HS-5 (cell line): ENCODE measurements at regions not wholly inside any gene's neighbourhood (a gene's known extent, or its start where the extent isn't known, plus 50 kb on each side); places are given as distances from the start of the nearest gene placed in this dataset.
A peak's percentile ranks its signal among the peaks of the same experiment; 100 is the strongest.
"Not testable (repeated sequence)": the region's sequence is repeated elsewhere in the genome, so short reads cannot be mapped to it uniquely, and the experiment has no call there.

ENCODE experiments used
- DNase-seq: peaks from one replicate; pipeline ENCODE4 v3.0.0-alpha.2; 2012; ENCODE audit warnings: low read depth

DNA sequence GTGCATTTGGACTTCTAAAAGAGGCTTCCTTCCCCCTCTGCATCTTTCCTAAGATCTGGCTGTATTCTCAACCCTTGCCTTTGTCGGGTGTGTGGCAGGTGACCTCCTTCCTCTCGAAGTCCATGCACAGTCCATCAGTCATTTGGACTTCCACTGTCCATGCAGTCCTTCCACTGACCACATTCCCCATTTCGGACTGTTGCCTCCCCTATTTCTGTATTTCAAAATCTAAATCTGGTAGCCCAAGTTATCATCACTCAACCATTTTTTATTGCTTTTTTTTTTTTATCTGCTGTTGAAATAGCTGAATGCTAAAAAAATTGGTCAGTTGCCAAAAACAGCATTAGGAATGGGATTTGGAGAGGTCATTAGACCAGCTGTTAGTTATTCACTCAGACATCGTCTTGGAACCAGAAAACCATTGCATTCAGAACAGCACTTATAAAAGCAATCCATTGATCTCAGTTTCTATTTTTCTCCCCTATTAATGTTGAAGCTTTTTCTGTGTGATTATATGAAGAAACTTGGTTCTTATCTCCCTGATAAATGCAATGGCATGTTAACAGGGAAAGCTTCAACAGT lies 575.6 kb downstream of the KIF20B start:
- no peak for DNase-seq

DNA sequence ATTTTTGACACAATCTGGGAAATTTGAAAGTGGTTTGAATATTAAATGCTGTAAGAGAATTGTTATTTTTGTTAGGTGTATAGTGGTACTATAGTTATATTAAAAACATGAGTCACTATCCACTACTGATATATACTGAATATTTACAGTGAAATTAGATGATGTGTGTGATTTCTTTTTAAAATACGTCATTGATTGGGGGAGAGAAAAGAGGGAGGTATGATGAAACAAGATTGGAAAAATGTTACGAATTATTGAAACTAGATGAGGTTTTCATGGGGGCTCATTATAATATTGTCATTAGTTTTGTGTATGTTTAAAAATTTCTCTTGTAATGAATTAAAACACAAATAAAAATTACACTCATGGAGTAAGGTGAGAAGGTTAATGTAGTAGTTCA lies 571.4 kb downstream of the HTR7 start:
- DNase-seq, result no peak

- no peak for DNase-seq
Measured at GRCh38 chr10:90286941-90287340, 570.9 kb downstream of the HTR7 start.

GRCh38 chr10:90288391-90288933 lies 569.4 kb downstream of the HTR7 start:
- no peak for DNase-seq

- no peak for DNase-seq
Measured at GRCh38 chr10:90289037-90289436, 568.8 kb downstream of the HTR7 start.

- DNase-seq, result no peak
Measured at GRCh38 chr10:90293616-90294015, 564.2 kb downstream of the HTR7 start.

DNA sequence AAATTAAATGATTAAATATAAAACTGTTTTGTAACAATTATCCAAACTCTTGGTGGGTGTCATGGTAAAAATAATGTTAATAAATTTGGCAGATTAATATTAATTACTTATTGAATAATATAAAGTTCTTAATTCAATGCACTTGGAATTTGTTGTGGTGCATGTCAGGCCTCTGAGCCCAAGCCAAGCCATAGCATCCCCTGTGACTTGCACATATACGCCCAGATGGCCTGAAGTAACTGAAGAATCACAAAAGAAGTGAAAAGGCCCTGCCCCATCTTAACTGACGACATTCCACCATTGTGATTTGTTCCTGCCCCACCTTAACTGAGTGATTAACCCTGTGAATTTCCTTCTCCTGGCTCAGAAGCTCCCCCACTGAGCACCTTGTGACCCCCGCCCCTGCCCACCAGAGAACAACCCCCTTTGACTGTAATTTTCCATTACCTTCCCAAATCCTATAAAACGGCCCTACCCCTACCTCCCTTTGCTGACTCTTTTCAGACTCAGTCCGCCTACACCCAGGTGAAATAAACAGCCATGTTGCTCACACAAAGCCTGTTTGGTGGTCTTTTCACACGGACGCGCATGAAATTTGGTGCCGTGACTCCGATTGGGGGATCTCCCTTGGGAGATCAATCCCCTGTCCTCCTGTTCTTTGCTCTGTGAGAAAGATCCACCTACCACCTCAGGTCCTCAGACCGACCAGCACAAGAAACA lies 562.9 kb downstream of the HTR7 start:
- DNase-seq, result not testable (repeated sequence)

GRCh38 chr10:90302031-90302430 lies 555.8 kb downstream of the HTR7 start:
- not testable (repeated sequence) for DNase-seq

- DNase-seq, result no peak
Measured at GRCh38 chr10:90302758-90303481, 554.9 kb downstream of the HTR7 start.

DNA sequence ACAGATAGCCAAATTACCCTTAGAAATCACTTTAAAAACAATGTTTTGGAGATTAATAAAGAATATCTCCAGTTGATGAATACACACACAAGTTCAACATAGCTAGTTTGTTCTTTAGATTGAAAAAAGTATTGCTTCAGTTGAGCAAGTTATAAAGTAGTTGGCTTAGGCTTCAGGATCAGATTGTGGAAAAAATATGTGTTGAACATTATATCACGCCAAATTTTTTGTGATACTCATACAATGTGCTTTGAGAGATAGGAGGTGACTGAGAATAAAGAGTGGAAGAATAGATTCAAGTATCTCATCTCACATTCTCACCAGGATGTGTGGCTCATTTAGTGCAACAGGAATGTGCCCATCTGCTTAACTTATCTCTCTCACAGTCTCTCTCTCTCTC lies 553.3 kb downstream of the HTR7 start:
- no peak for DNase-seq

DNA sequence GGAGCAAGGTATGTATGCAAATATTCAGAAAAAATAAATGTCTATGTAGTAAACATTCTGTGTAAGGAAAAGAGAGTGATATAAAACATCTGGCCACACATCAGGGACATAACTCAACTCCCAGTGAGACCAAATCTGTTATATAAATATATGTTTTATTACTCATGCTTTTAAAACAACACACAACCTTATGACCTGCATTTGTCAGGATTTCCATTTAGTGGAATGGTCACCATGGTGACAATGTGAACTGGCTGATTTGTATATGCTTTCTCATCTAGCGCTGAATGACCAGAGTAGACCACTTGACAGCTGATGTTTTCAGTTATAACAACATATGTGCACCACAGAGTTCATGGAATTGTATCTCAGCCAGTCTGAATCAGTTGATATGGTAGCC lies 551.7 kb downstream of the HTR7 start:
- DNase-seq, result peak; percentile 80

DNA sequence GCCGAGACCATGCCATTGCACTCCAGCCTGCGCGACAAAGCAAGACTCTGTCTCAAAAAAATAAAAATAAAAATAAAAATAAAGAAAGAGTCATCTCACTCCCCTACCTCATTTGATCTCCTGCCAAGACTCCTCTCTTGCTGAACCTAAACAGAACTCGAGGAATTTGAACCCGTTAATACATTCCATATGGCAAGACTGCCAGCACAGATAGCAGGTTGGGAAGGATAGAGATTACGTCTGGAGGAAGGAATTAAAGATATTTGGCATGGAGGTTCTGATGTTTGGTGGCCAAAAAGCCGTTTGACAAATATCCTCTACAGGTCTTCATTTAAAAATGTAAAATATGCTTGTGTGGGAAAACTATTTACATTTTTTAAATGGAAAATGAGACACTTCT lies 549.6 kb downstream of the HTR7 start:
- no peak for DNase-seq

DNA sequence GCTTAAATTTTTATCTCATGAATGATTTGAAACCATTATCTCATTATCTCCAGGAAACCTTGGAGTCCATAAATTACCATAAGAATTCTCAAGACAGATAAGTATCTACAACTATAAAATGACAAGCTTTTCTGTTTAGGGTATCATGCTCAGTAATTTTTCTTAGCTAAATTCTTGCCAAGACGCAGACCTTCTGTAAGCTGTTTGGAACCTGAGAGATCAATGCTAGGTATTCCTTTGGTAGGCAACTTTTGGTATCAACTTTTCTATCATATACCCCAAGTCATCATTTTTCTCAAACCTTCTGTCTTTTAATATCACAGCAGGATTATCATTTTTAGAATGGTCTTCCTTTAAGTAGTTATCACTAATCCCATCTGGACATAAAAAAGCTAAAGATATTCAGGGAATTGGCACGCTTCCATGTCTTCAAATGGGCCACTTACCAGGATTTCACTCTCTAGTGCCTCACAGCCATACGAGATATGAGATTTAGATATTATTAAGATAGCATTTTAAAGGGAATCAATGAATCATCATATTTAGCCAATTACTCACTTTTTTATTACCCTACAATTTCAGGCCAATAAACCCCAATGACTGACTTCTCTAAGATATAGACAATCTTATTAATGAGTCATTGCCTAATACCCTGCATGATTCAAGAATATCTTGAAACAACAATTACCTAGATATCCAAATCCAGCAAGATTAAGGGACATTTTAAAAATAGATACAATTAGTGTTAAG lies 544.1 kb downstream of the HTR7 start:
- DNase-seq, result peak; percentile 53

- no peak for DNase-seq
Measured at GRCh38 chr10:90314718-90315117, 543.1 kb downstream of the HTR7 start.

GRCh38 chr10:90317172-90317571 lies 540.7 kb downstream of the HTR7 start:
- DNase-seq, result no peak

DNA sequence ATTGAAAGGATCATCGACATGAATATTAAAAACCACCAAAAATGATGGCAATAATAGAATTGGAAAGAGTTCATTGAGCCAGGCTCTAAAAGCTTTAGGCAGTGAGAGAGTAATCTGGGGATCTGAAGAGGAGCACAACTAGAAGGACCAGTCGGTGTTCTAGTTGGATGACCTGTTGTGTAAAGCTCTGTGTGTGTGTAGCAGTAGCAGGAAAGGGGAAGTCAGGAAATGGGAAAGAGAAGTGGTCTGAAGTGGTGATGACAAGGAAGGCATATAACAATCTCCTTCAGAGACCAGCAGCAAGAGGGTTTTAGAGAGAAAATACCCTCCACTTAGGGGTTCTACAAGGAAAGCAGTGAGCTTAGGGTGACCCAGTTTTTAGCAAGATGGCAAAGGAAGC lies 539.2 kb downstream of the HTR7 start:
- no peak for DNase-seq

DNA sequence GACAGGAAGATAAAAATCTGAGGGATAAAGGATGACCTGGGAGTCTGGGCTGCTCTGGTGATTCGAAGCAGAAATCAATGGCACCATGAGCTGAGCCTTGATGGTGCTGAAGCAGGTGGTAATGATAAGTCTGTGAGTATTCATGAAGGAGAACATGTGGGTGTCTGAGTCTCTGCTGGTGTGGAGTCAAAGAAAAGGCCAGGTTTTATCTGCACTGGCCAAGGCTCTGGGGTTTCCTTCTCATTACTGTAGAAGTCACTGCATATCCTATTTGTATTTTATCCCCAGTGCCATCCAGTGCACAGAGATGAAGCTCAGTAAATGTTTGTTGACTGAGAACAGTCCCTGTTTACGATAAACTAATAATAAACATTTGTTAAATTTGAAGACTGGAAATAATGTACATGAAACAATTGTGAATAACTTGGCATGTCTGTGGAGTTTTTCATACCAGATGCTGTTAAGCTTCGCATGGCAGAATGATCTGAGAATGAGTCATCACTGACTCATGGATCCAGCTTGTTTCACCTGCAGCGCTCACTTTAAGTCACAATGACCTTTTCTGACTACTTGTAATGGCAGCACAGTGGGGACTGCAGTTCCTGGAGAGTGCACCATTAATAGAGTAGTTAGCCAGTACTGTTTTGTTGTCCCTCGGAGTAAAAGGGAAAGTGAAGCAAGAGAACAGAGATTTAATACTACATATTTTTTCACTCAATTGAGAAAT lies 538.5 kb downstream of the HTR7 start:
- peak; percentile 94 for DNase-seq

GRCh38 chr10:90321132-90321816 lies 536.6 kb downstream of the HTR7 start:
- no peak for DNase-seq

GRCh38 chr10:90326498-90327267 lies 531.2 kb downstream of the HTR7 start:
- no peak for DNase-seq

DNA sequence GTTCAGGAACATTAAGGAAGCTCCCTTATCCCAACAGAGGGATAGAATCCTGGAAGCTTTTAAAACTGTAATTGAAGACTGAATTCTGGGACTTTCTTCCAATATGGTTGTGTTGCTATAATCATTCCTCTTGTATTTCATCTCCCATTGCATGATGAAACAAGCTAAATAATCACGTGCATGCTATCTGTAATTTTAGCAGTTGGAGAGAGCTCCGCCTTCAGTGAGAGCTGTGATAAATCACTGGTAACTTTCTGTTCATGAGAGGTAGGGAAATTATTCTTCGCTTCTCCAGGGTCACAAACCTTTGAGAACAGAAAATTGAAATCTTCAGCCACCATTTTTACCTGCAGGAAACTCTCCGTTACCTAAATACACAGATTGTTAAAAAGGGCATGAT lies 530.2 kb downstream of the HTR7 start:
- no peak for DNase-seq
